ENCODE measurements at regions not wholly inside any gene's neighbourhood (a gene's known extent, or its start where the extent isn't known, plus 50 kb on each side); places are given as distances from the start of the nearest gene placed in this dataset.
"Not testable (repeated sequence)": the region's sequence is repeated elsewhere in the genome, so short reads cannot be mapped to it uniquely, and the experiment has no call there.

DNA sequence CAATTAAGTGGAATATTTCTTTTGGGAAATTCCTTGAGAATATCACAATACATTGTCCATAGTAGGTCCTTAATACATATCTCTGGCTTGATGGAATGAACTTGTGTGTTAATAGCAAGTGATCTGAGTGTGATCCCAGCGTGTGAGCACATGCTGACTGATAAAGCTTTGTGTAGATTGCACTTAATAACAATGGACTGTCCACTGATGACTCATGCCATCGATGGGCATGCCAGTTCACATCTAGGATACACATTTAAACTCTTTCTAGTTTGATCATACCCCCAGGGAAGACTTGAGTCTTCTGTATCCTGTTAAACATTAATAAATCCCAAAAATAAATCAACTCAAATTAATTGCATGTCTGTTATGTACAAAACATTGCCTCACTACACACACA lies 454.3 kb upstream of the SPTLC3 start:
- Histone ChIP-seq H3K36me3 (ENCODE audit: control insufficient read depth, insufficient read depth, low read length) (no peaks in the 10 kb centered on the region), H3K27me3 (ENCODE audit: control insufficient read depth, insufficient read depth, low read length) (no peaks in the 10 kb centered on the region), H3K4me3 (ENCODE audit: low read depth, low read length) (no peak overlapping the region)
- DNase-seq (ENCODE audit: low read depth): no peak
- no peak for TF ChIP-seq CTCF (IDR thresholded peaks at IDR 0.05; ENCODE audit: insufficient read depth, low read length, poor library complexity, severe bottlenecking)

GRCh38 chr20:12555369-12555768 lies 453.4 kb upstream of the SPTLC3 start:
- H3K36me3 ChIP-seq (ENCODE audit: control insufficient read depth, insufficient read depth, low read length): no peaks in the 10 kb centered on the region
- no peak overlapping the region for H3K4me3 ChIP-seq (ENCODE audit: low read depth, low read length)
- no peaks in the 10 kb centered on the region for H3K27me3 ChIP-seq (ENCODE audit: control insufficient read depth, insufficient read depth, low read length)
- no peak for DNase-seq (ENCODE audit: low read depth)
- no peak for TF ChIP-seq CTCF (IDR thresholded peaks at IDR 0.05; ENCODE audit: insufficient read depth, low read length, poor library complexity, severe bottlenecking)

- H3K36me3 ChIP-seq (ENCODE audit: control insufficient read depth, insufficient read depth, low read length); H3K4me3 ChIP-seq (ENCODE audit: low read depth, low read length); H3K27me3 ChIP-seq (ENCODE audit: control insufficient read depth, insufficient read depth, low read length); DNase-seq (ENCODE audit: low read depth): not testable (repeated sequence)
Observed at GRCh38 chr20:12555849-12556248, 452.9 kb upstream of the SPTLC3 start.

DNA sequence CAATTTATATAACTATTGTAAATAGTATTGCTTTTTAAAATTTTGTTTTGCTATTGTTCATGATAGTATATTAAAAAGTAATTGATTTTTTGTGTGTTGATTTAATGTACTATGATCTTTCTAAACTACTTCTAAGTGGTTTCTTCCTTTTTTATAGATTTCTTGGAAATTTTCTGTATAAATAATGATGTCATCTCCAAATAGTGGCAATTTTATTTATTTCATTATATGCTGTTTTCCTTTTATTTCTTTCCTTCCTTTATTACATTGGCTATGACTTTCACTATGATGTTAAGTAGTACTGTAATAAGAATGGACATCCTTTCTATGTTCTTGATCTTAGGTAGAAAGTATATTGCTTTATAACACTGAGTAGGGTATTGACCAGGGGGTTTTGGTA lies 451.5 kb upstream of the SPTLC3 start:
- H3K27me3 ChIP-seq (ENCODE audit: control insufficient read depth, insufficient read depth, low read length): no peaks in the 10 kb centered on the region
- TF ChIP-seq CTCF (IDR thresholded peaks at IDR 0.05; ENCODE audit: insufficient read depth, low read length, poor library complexity, severe bottlenecking): no peak
- no peak for DNase-seq (ENCODE audit: low read depth)
- no peaks in the 10 kb centered on the region for H3K36me3 ChIP-seq (ENCODE audit: control insufficient read depth, insufficient read depth, low read length)
- no peak overlapping the region for H3K4me3 ChIP-seq (ENCODE audit: low read depth, low read length)

GRCh38 chr20:12564979-12565378 lies 443.8 kb upstream of the SPTLC3 start:
- Histone ChIP-seq H3K27me3 (ENCODE audit: control insufficient read depth, insufficient read depth, low read length) (no peaks in the 10 kb centered on the region), H3K36me3 (ENCODE audit: control insufficient read depth, insufficient read depth, low read length) (no peaks in the 10 kb centered on the region), H3K4me3 (ENCODE audit: low read depth, low read length) (no peak overlapping the region)
- no peak for TF ChIP-seq CTCF (IDR thresholded peaks at IDR 0.05; ENCODE audit: insufficient read depth, low read length, poor library complexity, severe bottlenecking)
- no peak for DNase-seq (ENCODE audit: low read depth)

- no peaks in the 10 kb centered on the region for H3K36me3 ChIP-seq (ENCODE audit: control insufficient read depth, insufficient read depth, low read length)
- no peak for TF ChIP-seq CTCF (IDR thresholded peaks at IDR 0.05; ENCODE audit: insufficient read depth, low read length, poor library complexity, severe bottlenecking)
- no peaks in the 10 kb centered on the region for H3K27me3 ChIP-seq (ENCODE audit: control insufficient read depth, insufficient read depth, low read length)
- no peak overlapping the region for H3K4me3 ChIP-seq (ENCODE audit: low read depth, low read length)
- no peak for DNase-seq (ENCODE audit: low read depth)
Observed at GRCh38 chr20:12566596-12566995, 442.2 kb upstream of the SPTLC3 start.
